Osteocyte (in vitro differentiated cells): ENCODE measurements at regions not wholly inside any gene's neighbourhood (a gene's known extent, or its start where the extent isn't known, plus 50 kb on each side); places are given as distances from the start of the nearest gene placed in this dataset.
A peak's percentile ranks its signal among the peaks of the same experiment; 100 is the strongest.

ENCODE experiments used
- DNase-seq: peaks from one replicate; pipeline ENCODE4 v3.0.0; 2021; ENCODE audit warnings: mixed read lengths; ENCODE audit not compliant: unreplicated experiment; ENCODE audit errors: extremely low spot score
- H3K27ac Mint-ChIP-seq: one replicate; pipeline ENCODE4 v1.8.0; 2021; ENCODE audit warnings: mild to moderate bottlenecking, mixed read lengths; ENCODE audit not compliant: unreplicated experiment
- H3K27me3 Mint-ChIP-seq: one replicate; pipeline ENCODE4 v1.8.0; 2021; ENCODE audit warnings: mixed read lengths; ENCODE audit not compliant: unreplicated experiment
- H3K36me3 Mint-ChIP-seq: one replicate; pipeline ENCODE4 v1.8.0; 2021; ENCODE audit warnings: mixed read lengths; ENCODE audit not compliant: unreplicated experiment
- H3K4me1 Mint-ChIP-seq: one replicate; pipeline ENCODE4 v1.8.0; 2021; ENCODE audit warnings: mixed read lengths; ENCODE audit not compliant: unreplicated experiment
- H3K4me3 Mint-ChIP-seq: one replicate; pipeline ENCODE4 v1.8.0; 2021; ENCODE audit warnings: mild to moderate bottlenecking, moderate library complexity, mixed read lengths; ENCODE audit not compliant: unreplicated experiment
- H3K9me3 Mint-ChIP-seq: one replicate; pipeline ENCODE4 v1.8.0; 2021; ENCODE audit warnings: mixed read lengths; ENCODE audit not compliant: unreplicated experiment
- TF ChIP-seq, protein P1 (sequence below): fragments of 200-600 bp; sonication (generic); IDR thresholded peaks from 2 replicates; pipeline ENCODE4 v1.5.0; 2021; ENCODE audit warnings: antibody characterized with exemption, mild to moderate bottlenecking, moderate library complexity

GRCh38 chr10:55160655-55161283 is 359.7 kb upstream of the PCDH15 start:
- no peaks in the 10 kb centered on the region for H3K36me3 Mint-ChIP-seq
- no peak overlapping the region for H3K4me3 Mint-ChIP-seq
- H3K27ac Mint-ChIP-seq = peak overlapping the region; percentile 35
- H3K4me1 Mint-ChIP-seq = peaks cover 41% of the 10 kb centered on the region
- no peak for DNase-seq
- H3K27me3 Mint-ChIP-seq = no peaks in the 10 kb centered on the region
- TF ChIP-seq, protein P1, sequence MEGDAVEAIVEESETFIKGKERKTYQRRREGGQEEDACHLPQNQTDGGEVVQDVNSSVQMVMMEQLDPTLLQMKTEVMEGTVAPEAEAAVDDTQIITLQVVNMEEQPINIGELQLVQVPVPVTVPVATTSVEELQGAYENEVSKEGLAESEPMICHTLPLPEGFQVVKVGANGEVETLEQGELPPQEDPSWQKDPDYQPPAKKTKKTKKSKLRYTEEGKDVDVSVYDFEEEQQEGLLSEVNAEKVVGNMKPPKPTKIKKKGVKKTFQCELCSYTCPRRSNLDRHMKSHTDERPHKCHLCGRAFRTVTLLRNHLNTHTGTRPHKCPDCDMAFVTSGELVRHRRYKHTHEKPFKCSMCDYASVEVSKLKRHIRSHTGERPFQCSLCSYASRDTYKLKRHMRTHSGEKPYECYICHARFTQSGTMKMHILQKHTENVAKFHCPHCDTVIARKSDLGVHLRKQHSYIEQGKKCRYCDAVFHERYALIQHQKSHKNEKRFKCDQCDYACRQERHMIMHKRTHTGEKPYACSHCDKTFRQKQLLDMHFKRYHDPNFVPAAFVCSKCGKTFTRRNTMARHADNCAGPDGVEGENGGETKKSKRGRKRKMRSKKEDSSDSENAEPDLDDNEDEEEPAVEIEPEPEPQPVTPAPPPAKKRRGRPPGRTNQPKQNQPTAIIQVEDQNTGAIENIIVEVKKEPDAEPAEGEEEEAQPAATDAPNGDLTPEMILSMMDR = no peak
- peaks cover 5% of the 10 kb centered on the region for H3K9me3 Mint-ChIP-seq

- H3K4me1 Mint-ChIP-seq = peaks cover 40% of the 10 kb centered on the region
- H3K27me3 Mint-ChIP-seq = no peaks in the 10 kb centered on the region
- no peak for DNase-seq
- H3K27ac Mint-ChIP-seq = peak overlapping the region; percentile 57
- peaks cover 5% of the 10 kb centered on the region for H3K9me3 Mint-ChIP-seq
- H3K4me3 Mint-ChIP-seq = no peak overlapping the region
- H3K36me3 Mint-ChIP-seq = no peaks in the 10 kb centered on the region
- TF ChIP-seq, protein P1 = no peak
These were observed 357.6 kb upstream of the PCDH15 start for GRCh38 chr10:55158633-55159032.

DNA sequence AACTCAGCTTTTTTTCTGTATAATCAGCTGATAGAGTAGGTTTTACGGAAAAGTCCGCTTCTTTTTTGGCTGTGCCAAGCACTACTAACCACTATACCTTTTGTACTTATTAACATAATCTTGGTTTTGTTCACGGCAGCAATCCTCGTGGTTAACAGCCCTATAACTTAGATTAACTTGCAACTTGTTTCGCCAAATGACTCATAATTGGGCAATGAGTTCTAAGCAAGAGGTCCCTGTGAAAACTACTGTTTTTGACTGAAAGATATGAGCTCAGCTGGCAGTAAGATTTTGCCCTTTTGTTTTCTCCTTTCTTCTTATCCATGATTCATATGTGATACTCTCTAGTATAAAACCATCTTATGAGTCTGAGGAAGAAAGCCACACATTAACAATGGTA is 345.0 kb upstream of the PCDH15 start:
- TF ChIP-seq, protein P1 = no peak
- Mint-ChIP-seq H3K27me3 (no peaks in the 10 kb centered on the region), H3K9me3 (no peaks in the 10 kb centered on the region), H3K4me3 (no peak overlapping the region), H3K4me1 (peaks cover 46% of the 10 kb centered on the region), H3K27ac (peak overlapping the region; percentile 71), H3K36me3 (no peaks in the 10 kb centered on the region)
- DNase-seq = no peak

- no peaks in the 10 kb centered on the region for H3K36me3 Mint-ChIP-seq
- H3K4me3 Mint-ChIP-seq = no peak overlapping the region
- DNase-seq = no peak
- H3K4me1 Mint-ChIP-seq = peaks cover 63% of the 10 kb centered on the region
- H3K9me3 Mint-ChIP-seq = no peaks in the 10 kb centered on the region
- TF ChIP-seq, protein P1 = no peak
- peak overlapping the region; percentile 87 for H3K27ac Mint-ChIP-seq
- no peaks in the 10 kb centered on the region for H3K27me3 Mint-ChIP-seq
These were observed 343.0 kb upstream of the PCDH15 start for GRCh38 chr10:55144001-55144400.

- Mint-ChIP-seq H3K9me3 (peaks cover 6% of the 10 kb centered on the region), H3K27ac (no peak overlapping the region), H3K4me3 (no peak overlapping the region), H3K4me1 (peaks cover 63% of the 10 kb centered on the region), H3K36me3 (peaks cover 9% of the 10 kb centered on the region), H3K27me3 (no peaks in the 10 kb centered on the region)
- TF ChIP-seq, protein P1 = no peak
- DNase-seq = no peak
These were observed 340.9 kb upstream of the PCDH15 start for GRCh38 chr10:55141892-55142291.
